ENCODE measurements at regions not wholly inside any gene's neighbourhood (a gene's known extent, or its start where the extent isn't known, plus 50 kb on each side); places are given as distances from the start of the nearest gene placed in this dataset.

DNA sequence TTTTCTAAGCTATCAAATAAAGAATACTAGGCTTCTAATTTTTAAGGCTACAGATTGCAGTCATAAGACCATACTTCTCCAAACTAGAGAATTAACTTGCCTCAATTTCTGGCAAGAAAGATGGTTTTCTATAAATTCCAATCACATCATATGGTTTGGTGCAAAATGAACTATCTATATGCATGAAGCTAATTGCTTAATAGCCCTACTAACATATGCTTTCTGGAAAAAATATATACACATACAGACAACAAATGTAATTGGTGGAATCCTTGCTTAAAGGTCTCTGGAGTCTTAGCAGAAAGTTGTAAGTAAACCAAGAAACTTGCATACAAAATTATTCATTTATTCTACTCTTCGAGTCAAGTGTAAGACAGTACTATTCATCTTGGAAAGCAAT lies 113.1 kb upstream of the NANOGP8 start:
- Mint-ChIP-seq H3K27me3 (ENCODE audit: unreplicated experiment) (no peaks in the 10 kb centered on the region), H3K4me1 (ENCODE audit: unreplicated experiment) (no peaks in the 10 kb centered on the region), H3K9me3 (ENCODE audit: unreplicated experiment) (no peaks in the 10 kb centered on the region), H3K27ac (ENCODE audit: unreplicated experiment) (no peak overlapping the region), H3K4me3 (ENCODE audit: unreplicated experiment) (no peak overlapping the region), H3K36me3 (ENCODE audit: unreplicated experiment) (no peaks in the 10 kb centered on the region)
- no peak for DNase-seq (ENCODE audit: extremely low spot score, unreplicated experiment)
- TF ChIP-seq, protein P1, sequence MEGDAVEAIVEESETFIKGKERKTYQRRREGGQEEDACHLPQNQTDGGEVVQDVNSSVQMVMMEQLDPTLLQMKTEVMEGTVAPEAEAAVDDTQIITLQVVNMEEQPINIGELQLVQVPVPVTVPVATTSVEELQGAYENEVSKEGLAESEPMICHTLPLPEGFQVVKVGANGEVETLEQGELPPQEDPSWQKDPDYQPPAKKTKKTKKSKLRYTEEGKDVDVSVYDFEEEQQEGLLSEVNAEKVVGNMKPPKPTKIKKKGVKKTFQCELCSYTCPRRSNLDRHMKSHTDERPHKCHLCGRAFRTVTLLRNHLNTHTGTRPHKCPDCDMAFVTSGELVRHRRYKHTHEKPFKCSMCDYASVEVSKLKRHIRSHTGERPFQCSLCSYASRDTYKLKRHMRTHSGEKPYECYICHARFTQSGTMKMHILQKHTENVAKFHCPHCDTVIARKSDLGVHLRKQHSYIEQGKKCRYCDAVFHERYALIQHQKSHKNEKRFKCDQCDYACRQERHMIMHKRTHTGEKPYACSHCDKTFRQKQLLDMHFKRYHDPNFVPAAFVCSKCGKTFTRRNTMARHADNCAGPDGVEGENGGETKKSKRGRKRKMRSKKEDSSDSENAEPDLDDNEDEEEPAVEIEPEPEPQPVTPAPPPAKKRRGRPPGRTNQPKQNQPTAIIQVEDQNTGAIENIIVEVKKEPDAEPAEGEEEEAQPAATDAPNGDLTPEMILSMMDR (IDR thresholded peaks at IDR 0.05) = no peak

DNA sequence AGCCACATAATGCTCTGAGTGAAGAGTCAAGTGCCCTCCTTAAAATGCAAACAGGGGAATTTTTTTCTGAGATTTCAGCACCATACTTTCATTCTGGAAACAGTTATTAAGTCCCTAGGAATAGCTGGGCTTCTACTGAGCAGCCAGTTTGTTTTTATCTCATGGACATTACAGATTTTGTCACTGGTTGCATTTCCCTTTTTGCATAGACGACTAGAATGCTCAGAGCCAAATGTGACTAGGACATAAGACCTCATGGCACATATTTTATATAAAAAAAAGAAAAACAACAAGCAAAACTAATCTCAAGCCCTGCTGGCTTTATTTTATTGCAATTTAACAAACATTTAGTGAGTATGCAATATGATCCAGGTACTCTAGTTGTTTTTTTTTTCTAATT lies 112.7 kb upstream of the NANOGP8 start:
- Mint-ChIP-seq H3K9me3 (ENCODE audit: unreplicated experiment) (peaks cover 2% of the 10 kb centered on the region), H3K27me3 (ENCODE audit: unreplicated experiment) (no peaks in the 10 kb centered on the region)

DNA sequence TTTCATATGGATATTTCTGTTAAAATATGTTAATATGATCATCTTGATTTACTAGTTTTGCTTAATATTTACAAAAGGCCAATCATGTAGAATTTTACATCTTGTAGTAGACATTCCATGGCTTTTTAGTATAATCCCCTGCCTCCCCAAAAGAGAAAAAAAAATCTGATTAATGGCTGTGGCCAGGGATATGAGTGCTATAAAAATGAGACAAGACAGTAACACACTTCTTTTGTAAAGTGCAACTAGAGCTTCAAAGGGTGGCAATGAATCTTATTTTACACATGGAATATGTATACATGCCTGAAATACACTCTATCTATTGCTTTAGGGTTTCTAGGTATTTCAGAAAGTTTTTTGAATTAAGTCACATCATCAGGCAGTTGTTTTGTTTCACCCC lies 112.2 kb upstream of the NANOGP8 start:
- Mint-ChIP-seq H3K9me3 (ENCODE audit: unreplicated experiment) (peaks cover 6% of the 10 kb centered on the region), H3K4me3 (ENCODE audit: unreplicated experiment) (no peak overlapping the region), H3K36me3 (ENCODE audit: unreplicated experiment) (no peaks in the 10 kb centered on the region), H3K4me1 (ENCODE audit: unreplicated experiment) (no peaks in the 10 kb centered on the region), H3K27ac (ENCODE audit: unreplicated experiment) (no peak overlapping the region), H3K27me3 (ENCODE audit: unreplicated experiment) (no peaks in the 10 kb centered on the region)
- DNase-seq (ENCODE audit: extremely low spot score, unreplicated experiment) = no peak
- TF ChIP-seq, protein P1 (IDR thresholded peaks at IDR 0.05) = no peak

More for the DNA sequence above, 112.7 kb upstream of the NANOGP8 start:
- TF ChIP-seq, protein P1 (IDR thresholded peaks at IDR 0.05) = no peak
- no peak for DNase-seq (ENCODE audit: extremely low spot score, unreplicated experiment)
- no peak overlapping the region for H3K4me3 Mint-ChIP-seq (ENCODE audit: unreplicated experiment)
- H3K36me3 Mint-ChIP-seq (ENCODE audit: unreplicated experiment) = no peaks in the 10 kb centered on the region
- H3K27ac Mint-ChIP-seq (ENCODE audit: unreplicated experiment) = no peak overlapping the region
- H3K4me1 Mint-ChIP-seq (ENCODE audit: unreplicated experiment) = no peaks in the 10 kb centered on the region

DNA sequence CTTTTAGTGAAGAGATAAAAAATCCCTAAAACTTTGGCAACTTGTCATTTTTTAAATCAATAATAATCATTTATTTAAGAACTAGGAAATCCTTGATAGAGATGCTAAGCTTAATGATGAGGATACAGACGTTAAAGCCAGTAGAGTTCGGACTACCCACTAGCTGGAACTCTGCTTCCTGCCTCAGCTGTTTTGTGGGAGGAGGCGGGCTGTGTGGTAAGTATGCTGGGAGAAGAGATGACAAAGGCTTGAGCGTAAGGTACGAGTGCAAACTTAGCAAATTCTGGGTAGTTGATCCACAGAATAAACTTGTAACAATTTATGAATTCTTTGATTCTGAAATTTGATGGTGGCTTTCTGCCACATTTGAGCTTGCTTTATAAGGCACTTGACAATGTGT lies 111.2 kb upstream of the NANOGP8 start:
- Mint-ChIP-seq H3K9me3 (ENCODE audit: unreplicated experiment) (peaks cover 14% of the 10 kb centered on the region), H3K27me3 (ENCODE audit: unreplicated experiment) (no peaks in the 10 kb centered on the region), H3K36me3 (ENCODE audit: unreplicated experiment) (peaks cover 3% of the 10 kb centered on the region), H3K4me1 (ENCODE audit: unreplicated experiment) (no peaks in the 10 kb centered on the region), H3K4me3 (ENCODE audit: unreplicated experiment) (no peak overlapping the region), H3K27ac (ENCODE audit: unreplicated experiment) (no peak overlapping the region)
- TF ChIP-seq, protein P1 (IDR thresholded peaks at IDR 0.05) = no peak
- DNase-seq (ENCODE audit: extremely low spot score, unreplicated experiment) = no peak

DNA sequence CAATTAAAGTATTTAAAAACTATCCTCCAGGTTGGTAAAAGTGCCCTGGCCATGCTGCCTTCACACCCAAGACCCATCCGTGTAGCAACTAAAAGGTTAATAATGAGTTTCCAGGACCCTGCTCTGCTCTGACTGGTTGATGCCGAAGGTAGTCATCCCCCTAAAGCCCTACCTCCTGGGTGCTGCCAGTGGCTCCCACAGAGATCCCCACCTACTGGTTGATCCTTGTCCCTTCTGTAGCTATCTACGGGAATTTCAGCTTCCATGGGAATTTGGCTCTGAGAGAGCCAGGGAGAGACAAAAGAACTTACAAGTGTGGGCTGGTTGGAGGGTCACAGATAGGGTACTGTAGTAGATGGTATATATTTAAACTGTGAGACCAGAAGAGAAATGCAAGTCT lies 110.6 kb upstream of the NANOGP8 start:
- no peak for DNase-seq (ENCODE audit: extremely low spot score, unreplicated experiment)
- H3K4me1 Mint-ChIP-seq (ENCODE audit: unreplicated experiment) = no peaks in the 10 kb centered on the region
- H3K27me3 Mint-ChIP-seq (ENCODE audit: unreplicated experiment) = no peaks in the 10 kb centered on the region
- H3K4me3 Mint-ChIP-seq (ENCODE audit: unreplicated experiment) = no peak overlapping the region
- H3K36me3 Mint-ChIP-seq (ENCODE audit: unreplicated experiment) = peaks cover 3% of the 10 kb centered on the region
- peaks cover 19% of the 10 kb centered on the region for H3K9me3 Mint-ChIP-seq (ENCODE audit: unreplicated experiment)
- H3K27ac Mint-ChIP-seq (ENCODE audit: unreplicated experiment) = no peak overlapping the region
- TF ChIP-seq, protein P1 (IDR thresholded peaks at IDR 0.05) = no peak

Measured in osteocyte (in vitro differentiated cells).